HepG2 (cell line): ENCODE measurements at regions not wholly inside any gene's neighbourhood (a gene's known extent, or its start where the extent isn't known, plus 50 kb on each side); places are given as distances from the start of the nearest gene placed in this dataset.

Experiments
- ATAC-seq: fragments of 200-7000 bp; cut with Tn5 transposase; 3 replicates; pipeline ENCODE4 v1.9.1; 2020; ENCODE audit warnings: mild to moderate bottlenecking, moderate library complexity
- BruUV-seq: library from RNA; stranded (reverse); fragments of 400-500 nt; replicated peaks from 2 replicates; lab custom pipeline; 2021; lab: Mats Ljungman, UMichigan
- CTCF ChIA-PET: fragments of 300-600 bp; formaldehyde crosslinking; extraction: SDS; loops from one replicate; lab custom pipeline; 2021; ENCODE audit warnings: low total read pairs, inconsistent platforms, low intra/inter-chr PET ratio; lab: Yijun Ruan, JAX
- POLR2A ChIA-PET: fragments of 350-600 bp; sonication (Branson Sonifier 250); formaldehyde crosslinking; loops from one replicate; lab custom pipeline; 2020; ENCODE audit warnings: antibody characterized with exemption, inconsistent platforms; lab: Yijun Ruan, JAX
- DNase-seq: peaks from one replicate; pipeline ENCODE4 v3.0.0-alpha.2; 2015; ENCODE audit warnings: low spot score
- FAIRE-seq: peaks from 3 replicates; lab custom pipeline; 2011; peaks lifted over from hg19 to GRCh38; lab: Jason Lieb, UNC
- H2AFZ ChIP-seq: one replicate; pipeline ENCODE4 v1.6.1; 2011; ENCODE audit warnings: low read length, inconsistent platforms
- H3K27ac ChIP-seq: fragments of 300-600 bp; 3 replicates; pipeline ENCODE4 v1.8.0; 2011; ENCODE audit warnings: mixed run types, mild to moderate bottlenecking, mixed read lengths, low read length, inconsistent platforms; ENCODE audit not compliant: insufficient read depth; ENCODE audit errors: extremely low read length
- H3K27me3 ChIP-seq, 2 experiments: fragments of 200-600 bp in 1 of 2; 2 replicates in 1 of 2; 3 replicates in 1 of 2; pipeline versions ENCODE4 v1.6.0 to v1.8.0; 2011; ENCODE audit warnings: low read length in 2 of 2, mild to moderate bottlenecking in 2 of 2, moderate library complexity in 2 of 2, inconsistent platforms in 1 of 2; ENCODE audit not compliant: insufficient read depth in 2 of 2, control insufficient read depth in 1 of 2
- H3K36me3 ChIP-seq, 2 experiments: fragments of 200-600 bp in 1 of 2; replicated peaks in 1 of 2; 2 replicates in 1 of 2; 3 replicates in 1 of 2; pipeline versions ENCODE4 v1.5.1 to v1.8.0; 2011; ENCODE audit warnings: low read length in 2 of 2, inconsistent platforms in 1 of 2; ENCODE audit not compliant: insufficient read depth in 2 of 2, control insufficient read depth in 1 of 2
- H3K4me1 ChIP-seq: 2 replicates; pipeline ENCODE4 v1.5.1; 2012; ENCODE audit warnings: low read length, inconsistent platforms; ENCODE audit not compliant: insufficient read depth
- H3K4me2 ChIP-seq: 2 replicates; pipeline ENCODE4 v1.6.0; 2011; ENCODE audit warnings: low read depth, low read length, inconsistent platforms
- H3K4me3 ChIP-seq, 3 experiments: fragments of 200-600 bp in 1 of 3; sonication (generic), shearing (Covaris generic) in 1 of 3; replicated peaks in 1 of 3; 2 replicates each; pipeline ENCODE4 v1.5.1; 2011 to 2016; ENCODE audit warnings: low read length in 3 of 3, inconsistent platforms in 2 of 3, low read depth in 2 of 3, mild to moderate bottlenecking in 2 of 3, control low read depth in 1 of 3, mixed read lengths in 1 of 3; ENCODE audit not compliant: insufficient read depth in 1 of 3
- H3K79me2 ChIP-seq: one replicate; pipeline ENCODE4 v1.6.1; 2011; ENCODE audit warnings: low read length, inconsistent platforms; ENCODE audit not compliant: insufficient read depth
- H3K9ac ChIP-seq: 2 replicates; pipeline ENCODE4 v1.6.0; 2011; ENCODE audit warnings: mild to moderate bottlenecking, low read depth, low read length, inconsistent platforms; ENCODE audit not compliant: insufficient read depth
- H3K9me3 ChIP-seq: 2 replicates; pipeline ENCODE4 v1.5.1; 2012; ENCODE audit warnings: mild to moderate bottlenecking, low read length
- H4K20me1 ChIP-seq: 2 replicates; pipeline ENCODE4 v1.6.0; 2011; ENCODE audit warnings: inconsistent platforms, mild to moderate bottlenecking, low read length, moderate library complexity; ENCODE audit not compliant: insufficient read depth
- CENPT ChIP-seq: sonication (generic); formaldehyde crosslinking; IDR thresholded peaks from 2 replicates; pipeline ENCODE4 v1.8.0; 2022; ENCODE audit warnings: low read depth, mild to moderate bottlenecking, moderate library complexity, missing genetic modification reagents
- E2F2 ChIP-seq: sonication (generic); formaldehyde crosslinking; IDR thresholded peaks from 2 replicates; pipeline ENCODE4 v1.4.0; 2020; ENCODE audit warnings: missing genetic modification reagents, borderline replicate concordance
- KDM3A ChIP-seq: IDR thresholded peaks from 2 replicates; pipeline ENCODE4 v1.6.1; 2018; ENCODE audit warnings: low read depth, missing compliant biosample characterization
- KDM4B ChIP-seq: sonication (generic); formaldehyde crosslinking; IDR thresholded peaks from 2 replicates; pipeline ENCODE4 v1.4.0; 2020; ENCODE audit warnings: missing genetic modification reagents
- MED8 ChIP-seq: sonication (generic); formaldehyde crosslinking; IDR thresholded peaks from 2 replicates; pipeline ENCODE4 v1.8.1; 2023; ENCODE audit warnings: mild to moderate bottlenecking, missing genetic modification reagents; ENCODE audit not compliant: insufficient replicate concordance
- NBN ChIP-seq: fragments of 450-650 bp; conservative IDR thresholded peaks from 2 replicates; pipeline ENCODE4 v1.6.1; 2017
- NR2F6 ChIP-seq, 2 experiments: IDR thresholded peaks; 2 replicates each; pipeline ENCODE4 v1.6.1; 2016; ENCODE audit warnings: antibody characterized with exemption in 1 of 2, mild to moderate bottlenecking in 1 of 2
- PAXIP1 ChIP-seq: sonication (generic); formaldehyde crosslinking; conservative IDR thresholded peaks from 2 replicates; pipeline ENCODE4 v1.4.0; 2020; ENCODE audit warnings: mild to moderate bottlenecking, missing genetic modification reagents, moderate library complexity
- SOX6 ChIP-seq, 2 experiments: fragments of 450-650 bp in 1 of 2; sonication (generic) in 1 of 2; formaldehyde crosslinking in 1 of 2; IDR thresholded peaks; 2 replicates each; pipeline versions ENCODE4 v1.4.0 to v1.6.1; 2017 to 2020; ENCODE audit warnings: antibody characterized with exemption in 1 of 2, mild to moderate bottlenecking in 1 of 2, missing genetic modification reagents in 1 of 2
- ZNF468 ChIP-seq: sonication (generic); formaldehyde crosslinking; IDR thresholded peaks from 2 replicates; pipeline ENCODE4 v1.8.0; 2022; ENCODE audit warnings: mild to moderate bottlenecking, moderate library complexity, missing genetic modification reagents
- ZNF512B ChIP-seq: sonication (generic); formaldehyde crosslinking; IDR thresholded peaks from 2 replicates; pipeline ENCODE4 v1.5.1; 2020; ENCODE audit warnings: missing genetic modification reagents, mild to moderate bottlenecking, borderline replicate concordance
- ZNF704 ChIP-seq: sonication (generic); formaldehyde crosslinking; IDR thresholded peaks from 2 replicates; pipeline ENCODE4 v1.8.1; 2023; ENCODE audit warnings: mild to moderate bottlenecking, inconsistent platforms, moderate library complexity, missing genetic modification reagents, borderline replicate concordance
- ZNF773 ChIP-seq: sonication (generic); formaldehyde crosslinking; IDR thresholded peaks from 2 replicates; pipeline ENCODE4 v1.4.0; 2020; ENCODE audit warnings: missing genetic modification reagents, borderline replicate concordance
- ZSCAN12 ChIP-seq: sonication (generic); formaldehyde crosslinking; IDR thresholded peaks from 2 replicates; pipeline ENCODE4 v1.9.0; 2021; ENCODE audit warnings: mild to moderate bottlenecking, missing genetic modification reagents
- ZSCAN20 ChIP-seq: sonication (generic); formaldehyde crosslinking; IDR thresholded peaks from 2 replicates; pipeline ENCODE4 v1.4.0; 2020; ENCODE audit warnings: missing genetic modification reagents, mild to moderate bottlenecking, borderline replicate concordance
- WGBS: methylation state at CpG from one replicate; pipeline ENCODE4 v1.1.6; 2017; ENCODE audit warnings: low lambda C conversion rate; 5-methylcytosine and 5-hydroxymethylcytosine counted together
- in situ Hi-C: cut with HindIII; loops from 2 replicates; pipeline ENCODE4 v1.10.0; 2017; ENCODE audit warnings: low pct_unique_long_range_greater_than_20kb; ENCODE audit not compliant: extremely low pct_ligation_motif_present
- intact Hi-C: fragments of 100-400 bp; cut with micrococcal nuclease; formaldehyde crosslinking; loops from one replicate; pipeline ENCODE4 v1.10.0; 2022; ENCODE audit not compliant: unreplicated experiment

- Histone ChIP-seq H3K9ac (no peak overlapping the region), H3K9me3 (peaks cover 31% of the 10 kb centered on the region), H3K27me3 (no peaks in the 10 kb centered on the region; a peak in 1 of 5 replicates), H2AFZ (no peak overlapping the region), H3K27ac (no peak overlapping the region), H3K36me3 (no peaks in the 10 kb centered on the region), H3K4me2 (no peak overlapping the region), H4K20me1 (no peaks in the 10 kb centered on the region), H3K79me2 (no peaks in the 10 kb centered on the region), H3K4me3 (no peak overlapping the region), H3K4me1 (no peaks in the 10 kb centered on the region)
- no TSS peak for BruUV-seq
- intact Hi-C loops (no loop called here), in situ Hi-C loops (no loop called here)
- ATAC-seq (no peak), DNase-seq (no peak), FAIRE-seq (no peak)
- ChIA-PET CTCF (no interaction called here), POLR2A (no interaction called here)
- 2% methylated on average over 2 of the region's 2 CpGs for WGBS
- TF ChIP-seq KDM4B (no peak), NR2F6 (IDR thresholded peaks at IDR 0.05) (no peak), NR2F6 (CRISPR knock-in tag; IDR thresholded peaks at IDR 0.05) (no peak), NBN (no peak), ZSCAN20 (CRISPR knock-in tag) (no peak), ZSCAN12 (CRISPR knock-in tag) (no peak), ZNF704 (CRISPR knock-in tag) (no peak), ZNF512B (CRISPR knock-in tag) (no peak), ZNF773 (CRISPR knock-in tag) (no peak), CENPT (CRISPR knock-in tag) (no peak), MED8 (CRISPR knock-in tag) (no peak), SOX6 (IDR thresholded peaks at IDR 0.05) (no peak), SOX6 (CRISPR knock-in tag; IDR thresholded peaks at IDR 0.05) (no peak), PAXIP1 (no peak), E2F2 (CRISPR knock-in tag) (no peak), ZNF468 (no peak), KDM3A (CRISPR knock-in tag) (no peak)
These were observed 1394.9 kb upstream of the PRR20A start for GRCh38 chr13:55745828-55746227.
